Lower lobe of right lung (tissue), 2 donors: ENCODE measurements at regions not wholly inside any gene's neighbourhood (a gene's known extent, or its start where the extent isn't known, plus 50 kb on each side); places are given as distances from the start of the nearest gene placed in this dataset.
A peak's percentile ranks its signal among the peaks of the same experiment; 100 is the strongest.

Experiments
- ATAC-seq, 2 donors: fragments of 200-7000 bp; cut with Tn5 transposase; one replicate each; pipeline ENCODE4 v1.9.1; 2020 to 2022; ENCODE audit warnings: mild to moderate bottlenecking in 2 of 2, moderate library complexity in 2 of 2
- DNase-seq: peaks from one replicate; pipeline ENCODE4 v3.0.0-alpha.2; 2020
- H3K27ac ChIP-seq: fragments of 200-600 bp; one replicate; pipeline ENCODE4 v1.8.0; 2022
- H3K27me3 ChIP-seq: fragments of 200-600 bp; one replicate; pipeline ENCODE4 v1.8.0; 2022; ENCODE audit warnings: low read depth
- H3K36me3 ChIP-seq: fragments of 200-600 bp; one replicate; pipeline ENCODE4 v1.8.0; 2022; ENCODE audit warnings: mild to moderate bottlenecking
- H3K4me1 ChIP-seq: fragments of 200-600 bp; one replicate; pipeline ENCODE4 v1.8.0; 2022
- H3K4me3 ChIP-seq: fragments of 200-600 bp; one replicate; pipeline ENCODE4 v1.8.0; 2022; ENCODE audit warnings: mild to moderate bottlenecking
- H3K9me3 ChIP-seq: fragments of 200-600 bp; one replicate; pipeline ENCODE4 v1.8.0; 2022
- CTCF ChIP-seq: fragments of 200-600 bp; IDR thresholded peaks from one replicate; pipeline ENCODE4 v1.8.0; 2022; ENCODE audit warnings: antibody characterized with exemption, mild to moderate bottlenecking
- intact Hi-C: fragments of 100-400 bp; cut with DNase I; formaldehyde crosslinking; loops from one replicate; pipeline ENCODE4 v1.11.0; 2022
- donor health status: DM: no; HTN: yes; CAD: no; lungs with severe emphysema.

- no peak for TF ChIP-seq CTCF
- no peaks in the 10 kb centered on the region for H3K9me3 ChIP-seq
- intact Hi-C loops = loop anchor here (10.0 kb wide), 1 partner anchor 526 kb away; no protein-coding TSS in a partner anchor
- DNase-seq (no peak), ATAC-seq (no peak)
- H3K4me1 ChIP-seq = peaks cover 56% of the 10 kb centered on the region
- no peak overlapping the region for H3K4me3 ChIP-seq
- no peaks in the 10 kb centered on the region for H3K36me3 ChIP-seq
- no peaks in the 10 kb centered on the region for H3K27me3 ChIP-seq
- peak overlapping the region; percentile 75 for H3K27ac ChIP-seq
Observed at GRCh38 chr2:42958741-42959233, 166.4 kb upstream of the HAAO start.

DNA sequence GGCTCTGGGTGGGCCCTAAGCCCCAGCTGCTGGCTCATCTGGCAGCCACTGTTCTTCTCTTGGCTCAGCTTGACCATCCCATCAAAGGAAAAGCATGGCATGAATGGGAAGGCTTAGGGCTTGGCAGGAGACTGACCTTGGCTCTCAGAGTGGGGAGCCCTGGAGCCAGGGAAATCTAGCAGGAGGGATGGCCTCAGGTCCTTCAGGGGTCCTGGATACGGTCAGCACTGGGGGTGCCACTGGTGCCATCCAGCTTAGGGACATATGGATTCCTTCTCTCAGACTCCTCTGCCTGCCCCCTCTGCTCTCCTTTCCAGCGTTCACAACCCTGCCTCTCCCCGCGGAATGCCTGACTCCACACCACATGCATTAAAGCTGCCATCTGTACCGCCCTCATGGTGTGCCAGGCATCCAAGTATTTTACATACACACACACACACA, 165.5 kb upstream of the HAAO start:
- ATAC-seq = no peak
- Histone ChIP-seq H3K4me3 (no peak overlapping the region), H3K36me3 (no peaks in the 10 kb centered on the region), H3K4me1 (peaks cover 61% of the 10 kb centered on the region), H3K27ac (no peak overlapping the region), H3K9me3 (no peaks in the 10 kb centered on the region), H3K27me3 (no peaks in the 10 kb centered on the region)
- no peak for DNase-seq
- no peak for TF ChIP-seq CTCF
- intact Hi-C loops = loop anchor here (10.0 kb wide), 1 partner anchor 527 kb away; no protein-coding TSS in a partner anchor

DNA sequence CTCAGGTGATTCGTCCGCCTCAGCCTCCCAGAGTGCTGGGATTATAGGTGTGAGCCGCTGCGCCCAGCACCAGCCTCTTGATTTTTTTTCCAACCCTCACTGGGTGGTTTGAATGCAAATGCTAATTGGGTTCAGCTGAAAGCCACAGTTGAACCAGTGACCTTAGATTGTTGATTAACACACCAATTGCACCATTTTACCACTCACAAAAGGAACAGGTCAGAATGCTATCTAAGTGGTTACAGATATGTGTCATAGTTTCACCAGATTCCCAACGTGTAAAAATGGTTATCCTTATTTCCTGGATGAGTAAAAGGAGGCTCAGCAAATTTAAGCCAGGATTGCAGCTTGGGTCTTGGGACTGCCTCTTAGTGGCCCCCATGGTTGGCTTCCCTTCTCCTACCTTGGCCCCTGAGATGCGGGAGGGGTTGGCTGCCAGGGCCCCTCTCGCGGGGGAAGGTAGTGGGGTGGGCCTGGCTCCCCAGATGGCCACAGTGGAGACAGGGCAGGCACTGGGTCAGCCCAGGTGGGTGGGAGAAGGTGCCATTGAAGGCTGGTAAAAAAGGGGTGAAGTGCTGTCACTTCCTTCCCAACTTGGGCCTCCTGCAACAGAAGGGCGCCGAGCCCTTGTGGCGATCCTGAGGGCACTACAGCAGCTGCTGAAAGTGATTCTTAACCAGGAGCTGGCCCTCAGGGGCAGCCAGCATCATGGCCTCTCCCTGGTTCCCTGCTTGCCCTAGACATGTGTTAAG, 164.9 kb upstream of the HAAO start:
- Histone ChIP-seq H3K9me3 (no peaks in the 10 kb centered on the region), H3K27ac (no peak overlapping the region), H3K27me3 (no peaks in the 10 kb centered on the region), H3K4me3 (no peak overlapping the region), H3K36me3 (no peaks in the 10 kb centered on the region), H3K4me1 (peaks cover 55% of the 10 kb centered on the region)
- no peak for TF ChIP-seq CTCF
- ATAC-seq (no peak), DNase-seq (no peak)
- intact Hi-C loops = loop anchor here (10.0 kb wide), 1 partner anchor 528 kb away; no protein-coding TSS in a partner anchor

- H3K36me3 ChIP-seq = no peaks in the 10 kb centered on the region
- TF ChIP-seq CTCF = no peak
- peak overlapping the region; percentile 39 for H3K27ac ChIP-seq
- ATAC-seq (peak in 1 of 2 donors; percentile 6), DNase-seq (no peak)
- no peaks in the 10 kb centered on the region for H3K9me3 ChIP-seq
- intact Hi-C loops = loop anchor here (10.0 kb wide), 1 partner anchor 530 kb away; no protein-coding TSS in a partner anchor
- no peaks in the 10 kb centered on the region for H3K27me3 ChIP-seq
- H3K4me1 ChIP-seq = peaks cover 44% of the 10 kb centered on the region
- no peak overlapping the region for H3K4me3 ChIP-seq
Observed at GRCh38 chr2:42954227-42954962, 162.0 kb upstream of the HAAO start.

- peak; percentile 24 to 35 for ATAC-seq
- H3K4me3 ChIP-seq = no peak overlapping the region
- no peak for TF ChIP-seq CTCF
- intact Hi-C loops = loop anchor here (10.0 kb wide), 1 partner anchor 532 kb away; no protein-coding TSS in a partner anchor
- H3K27ac ChIP-seq = no peak overlapping the region
- DNase-seq = no peak
- H3K9me3 ChIP-seq = no peaks in the 10 kb centered on the region
- H3K4me1 ChIP-seq = peaks cover 35% of the 10 kb centered on the region
- H3K27me3 ChIP-seq = no peaks in the 10 kb centered on the region
- no peaks in the 10 kb centered on the region for H3K36me3 ChIP-seq
Observed at GRCh38 chr2:42953216-42953615, 160.8 kb upstream of the HAAO start.
